Raji (cell line): ENCODE measurements at regions not wholly inside any gene's neighbourhood (a gene's known extent, or its start where the extent isn't known, plus 50 kb on each side); places are given as distances from the start of the nearest gene placed in this dataset.

Experiments
- POLR2A ChIP-seq: IDR thresholded peaks from 2 replicates; pipeline ENCODE4 v1.6.1; 2011; ENCODE audit warnings: low read depth, low read length, control low read depth; ENCODE audit not compliant: insufficient read depth

- TF ChIP-seq POLR2A: no peak
These were observed 775.4 kb downstream of the TYW1 start for GRCh38 chr7:67771846-67772605.

DNA sequence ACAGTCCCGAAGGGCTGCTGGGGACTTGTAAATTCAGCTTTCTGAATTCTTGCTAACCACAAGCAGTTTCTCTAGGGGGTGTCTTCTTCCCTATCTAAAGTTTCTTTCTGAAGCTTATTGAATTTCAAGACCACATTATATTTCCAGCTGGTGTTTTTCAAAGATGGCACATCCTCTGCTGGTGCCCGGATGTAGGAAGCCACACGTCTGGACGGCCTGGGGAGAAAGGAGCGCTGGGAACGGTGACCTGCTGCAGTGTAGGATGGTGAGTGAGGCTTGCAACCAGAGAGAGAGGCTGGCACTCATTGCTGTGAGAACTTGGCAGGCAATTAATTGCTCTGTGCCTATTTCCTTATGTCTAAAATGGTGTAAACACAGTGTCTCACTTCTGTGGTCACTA, 776.4 kb downstream of the TYW1 start:
- TF ChIP-seq POLR2A: no peak

GRCh38 chr7:67777119-67777518, 780.5 kb downstream of the TYW1 start:
- TF ChIP-seq POLR2A: no peak

DNA sequence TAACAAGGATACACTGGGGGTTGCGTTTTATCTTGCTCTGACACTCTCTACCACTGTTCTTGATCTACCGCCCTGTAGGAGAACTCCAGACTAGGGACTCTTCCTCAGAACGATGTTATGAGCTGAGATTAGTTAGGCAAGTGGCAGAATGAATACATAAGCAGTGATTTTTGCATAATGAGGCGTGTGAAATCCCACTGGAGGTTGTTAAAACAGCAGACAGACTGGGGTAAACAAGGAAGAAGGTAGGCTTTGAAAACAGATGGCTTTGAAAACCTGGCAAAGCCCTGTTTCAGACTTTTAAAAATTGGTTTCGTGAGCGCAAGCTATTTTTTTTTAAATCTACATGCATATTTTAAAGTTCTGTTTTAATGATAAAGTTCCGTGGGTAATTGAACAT, 785.2 kb downstream of the TYW1 start:
- TF ChIP-seq POLR2A: no peak

- TF ChIP-seq POLR2A: no peak
These were observed 789.4 kb downstream of the TYW1 start for GRCh38 chr7:67786021-67786420.

DNA sequence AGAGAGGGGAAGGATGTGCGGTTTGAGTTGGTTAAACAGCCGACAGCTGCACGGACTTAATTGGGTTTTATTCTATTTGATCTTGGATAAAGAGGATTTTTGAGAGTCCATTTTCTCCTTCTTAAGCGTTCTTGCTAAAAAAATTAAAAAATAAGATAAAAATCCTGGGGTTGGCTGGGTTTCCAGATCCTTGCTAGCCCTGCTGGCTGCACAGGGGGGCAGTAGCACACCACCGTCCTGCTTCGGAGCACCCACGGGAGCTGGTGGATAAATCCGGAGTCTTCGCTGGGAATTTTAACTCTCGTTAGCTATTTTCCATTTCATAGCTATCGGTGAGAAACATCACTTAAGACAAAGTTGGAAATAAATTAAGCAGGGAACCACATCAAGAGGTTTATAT, 792.0 kb downstream of the TYW1 start:
- no peak for TF ChIP-seq POLR2A

DNA sequence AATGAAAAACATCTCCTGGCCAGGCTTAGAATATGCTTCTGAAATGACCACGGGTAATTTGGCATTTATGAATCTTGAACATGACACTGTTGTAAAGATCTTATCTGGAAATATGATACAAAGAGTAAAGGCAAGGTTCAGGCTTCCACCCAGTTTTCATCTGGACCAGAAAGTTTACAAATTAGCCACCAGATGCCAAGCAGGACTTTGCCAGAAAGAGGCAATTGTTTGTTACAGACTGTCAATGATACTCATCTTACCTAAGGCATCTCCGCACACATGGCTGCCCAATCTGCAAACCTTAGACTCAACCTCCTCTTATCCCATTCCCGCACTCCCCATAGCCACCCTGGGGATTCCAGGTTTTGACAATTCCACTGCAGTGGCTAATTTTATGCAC, 795.3 kb downstream of the TYW1 start:
- TF ChIP-seq POLR2A: no peak

DNA sequence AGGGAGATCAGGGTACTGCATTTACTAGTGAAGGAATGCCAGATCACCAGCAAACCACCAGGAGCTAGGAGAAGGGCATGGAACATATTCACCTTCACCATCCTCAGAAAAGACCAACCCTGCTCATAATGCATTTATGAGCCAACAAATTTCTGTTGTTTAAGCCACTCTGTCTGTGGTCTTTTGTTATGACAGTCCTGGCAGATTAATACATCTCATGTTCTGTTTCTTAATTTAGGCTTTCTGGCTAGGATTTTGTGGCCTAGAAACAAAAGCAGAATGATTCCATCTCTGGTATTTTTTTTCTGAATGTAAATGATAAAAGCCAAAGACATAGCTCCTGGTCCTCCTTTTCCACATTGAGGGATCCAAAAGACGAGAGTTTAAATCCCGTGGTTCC, 797.9 kb downstream of the TYW1 start:
- no peak for TF ChIP-seq POLR2A

- TF ChIP-seq POLR2A: no peak
These were observed 807.2 kb downstream of the TYW1 start for GRCh38 chr7:67803789-67804188.

GRCh38 chr7:67805921-67806471, 809.4 kb downstream of the TYW1 start:
- no peak for TF ChIP-seq POLR2A

DNA sequence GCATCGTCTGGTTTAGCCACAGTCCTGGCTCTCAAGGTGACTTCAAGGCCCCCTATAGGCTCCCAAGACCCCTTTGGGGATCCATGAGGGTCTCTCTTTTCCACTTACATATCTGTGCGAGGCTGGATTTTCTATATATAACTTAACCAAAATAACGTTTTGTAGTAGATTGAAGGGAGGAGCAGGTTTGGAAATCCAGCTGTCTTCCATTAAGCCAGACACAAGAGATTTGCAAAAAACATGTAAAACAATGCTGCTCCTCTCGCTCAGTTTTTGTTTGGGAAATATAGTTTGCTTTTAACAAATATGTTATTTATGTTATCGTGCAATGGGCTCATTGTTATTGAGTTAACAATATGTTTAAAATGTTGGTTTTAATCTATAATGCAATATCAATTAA, 811.2 kb downstream of the TYW1 start:
- no peak for TF ChIP-seq POLR2A

DNA sequence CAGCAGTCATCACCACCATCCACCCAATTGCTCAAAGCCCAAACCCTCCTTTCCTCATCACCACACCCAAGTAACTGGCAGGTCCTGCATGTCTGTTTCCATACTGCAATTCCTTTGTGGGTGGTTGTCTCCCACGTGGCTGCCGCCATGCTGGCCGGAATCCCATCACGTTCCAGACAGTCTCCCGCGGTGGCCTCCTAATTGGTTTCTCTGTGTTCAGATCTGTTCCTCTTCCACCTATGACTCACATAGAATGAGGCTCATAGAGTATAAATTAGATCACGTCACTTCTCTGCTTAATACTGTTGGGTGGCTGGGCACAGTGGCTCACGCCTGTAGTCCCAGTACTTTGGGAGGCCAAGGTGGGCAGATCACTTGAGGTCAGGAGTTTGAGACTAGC, 813.0 kb downstream of the TYW1 start:
- no peak for TF ChIP-seq POLR2A

DNA sequence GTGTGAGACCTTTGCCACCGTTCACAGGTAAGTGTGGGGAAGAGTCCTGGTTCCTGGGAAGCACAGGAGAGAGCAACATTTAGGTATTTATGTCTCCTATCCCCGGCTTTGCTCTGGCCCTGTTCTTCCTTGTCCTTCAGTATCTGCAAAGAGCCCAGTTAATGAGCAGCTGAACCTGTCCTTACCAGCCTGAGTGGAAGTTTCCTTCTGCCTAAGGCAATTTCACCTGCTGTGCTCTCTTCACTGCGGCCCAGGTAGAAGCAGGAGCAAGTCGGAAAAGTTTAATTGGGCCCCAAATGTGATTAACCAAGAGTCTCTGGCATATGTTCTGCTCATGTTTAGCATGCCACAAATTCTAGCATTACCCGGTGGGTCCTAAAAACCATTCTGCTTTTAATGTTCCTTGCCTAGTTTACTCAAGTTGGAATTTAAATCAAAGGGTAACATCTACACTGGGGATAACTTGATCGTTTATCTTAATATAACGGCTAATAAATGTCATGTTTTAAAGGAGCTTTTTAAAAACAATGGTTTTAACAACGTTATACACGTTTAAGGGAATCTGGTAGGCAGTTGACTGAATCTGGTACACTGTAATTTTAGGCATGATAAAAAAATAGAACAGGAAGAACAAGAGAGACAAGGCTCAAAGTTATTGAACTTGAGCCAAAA, 817.1 kb downstream of the TYW1 start:
- no peak for TF ChIP-seq POLR2A

DNA sequence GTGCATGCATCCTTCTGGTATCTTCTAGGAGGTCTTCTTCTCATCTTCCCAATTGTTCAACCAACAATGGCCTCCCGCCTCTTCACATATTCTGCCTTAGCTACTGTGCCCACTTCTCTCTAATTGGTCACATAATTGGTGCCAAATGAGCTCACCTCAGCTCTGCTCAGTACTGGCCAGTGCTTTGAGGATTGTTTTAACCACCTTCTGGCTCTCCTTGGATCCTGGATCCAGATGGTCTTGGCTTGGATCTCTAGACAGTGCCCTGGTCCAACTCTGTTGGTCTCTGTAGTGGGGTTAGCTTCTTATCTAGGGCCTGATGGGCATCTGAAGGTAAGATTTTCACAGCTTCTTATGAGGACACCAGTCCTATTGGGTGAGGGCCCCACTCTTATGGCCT, 820.8 kb downstream of the TYW1 start:
- TF ChIP-seq POLR2A: no peak

DNA sequence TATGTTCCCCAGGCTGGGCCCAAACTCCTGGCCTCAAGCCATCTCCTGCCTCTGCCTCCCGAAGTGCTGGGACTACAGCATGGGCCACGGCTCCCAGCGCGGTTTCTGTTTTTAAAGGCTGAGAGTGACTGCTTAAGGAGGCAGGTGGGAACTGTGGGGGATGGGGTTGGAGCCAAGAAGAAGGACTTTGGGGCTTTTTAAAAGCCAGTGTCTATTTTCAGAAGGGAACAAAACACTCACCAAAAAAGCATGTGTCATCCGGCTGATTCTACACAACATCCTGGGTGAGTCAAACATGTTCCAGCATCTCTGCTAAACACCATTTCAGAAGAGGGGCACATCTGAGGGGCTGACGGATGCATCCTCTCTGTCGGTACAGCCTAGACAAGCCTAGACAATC, 824.5 kb downstream of the TYW1 start:
- no peak for TF ChIP-seq POLR2A

DNA sequence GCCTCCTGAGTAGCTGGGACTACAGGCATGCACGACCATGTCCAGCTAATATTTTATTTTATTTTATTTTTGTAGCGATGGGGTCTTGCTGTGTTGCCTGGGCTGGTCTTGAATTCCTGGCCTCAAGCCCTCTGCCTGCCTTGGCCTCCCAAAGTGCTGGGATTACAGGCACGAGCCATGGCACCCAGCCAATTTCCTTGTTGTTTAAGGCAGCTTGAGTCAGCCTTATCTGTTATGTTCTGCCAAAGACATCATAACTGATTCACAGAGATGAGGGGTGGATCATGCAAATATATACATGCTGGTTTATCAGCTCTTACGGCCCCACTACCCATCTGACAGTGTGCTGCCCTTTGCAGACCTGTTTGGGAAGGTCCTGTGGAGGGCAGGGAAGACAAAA, 826.7 kb downstream of the TYW1 start:
- TF ChIP-seq POLR2A: no peak
